RWPE1 (cell line): ENCODE measurements at regions not wholly inside any gene's neighbourhood (a gene's known extent, or its start where the extent isn't known, plus 50 kb on each side); places are given as distances from the start of the nearest gene placed in this dataset.

ENCODE experiments used
- CTCF ChIA-PET: fragments of 350-600 bp; sonication (Branson Sonifier 250); formaldehyde crosslinking; extraction: SDS; loops from one replicate; lab custom pipeline; 2021; lab: Yijun Ruan, JAX
- POLR2A ChIA-PET: fragments of 400-600 bp; formaldehyde crosslinking; extraction: SDS; loops from one replicate; lab custom pipeline; 2020; ENCODE audit warnings: antibody characterized with exemption; ENCODE audit not compliant: low non-redundant PET; lab: Yijun Ruan, JAX
- DNase-seq: peaks from one replicate; pipeline ENCODE4 v3.0.0; 2012; ENCODE audit warnings: low spot score
- H3K27ac ChIP-seq: fragments of 450-650 bp; 2 replicates; pipeline ENCODE4 v1.5.1; 2017
- TF ChIP-seq, protein P1 (sequence below): fragments of 450-650 bp; conservative IDR thresholded peaks from 2 replicates; pipeline ENCODE4 v1.5.1; 2017; ENCODE audit warnings: low read depth, mild to moderate bottlenecking

DNA sequence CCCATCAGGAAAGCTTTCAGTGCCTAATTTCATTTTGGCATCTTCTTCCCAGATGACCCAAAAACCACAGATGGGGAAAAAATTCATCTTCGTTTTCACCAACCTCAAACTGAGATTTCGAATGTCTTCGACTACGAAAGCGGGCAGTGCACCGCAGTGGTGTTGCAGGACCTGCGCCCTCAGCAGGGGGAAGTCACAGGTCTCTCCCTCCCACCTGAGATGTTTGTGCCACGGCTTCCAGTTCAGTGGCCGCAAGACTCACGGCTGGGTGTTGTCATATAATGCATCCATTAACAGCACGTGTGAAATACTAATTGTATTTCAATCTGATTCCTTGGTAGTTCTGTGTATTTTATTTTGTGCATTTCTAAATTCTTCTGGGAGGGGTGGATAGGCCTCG is 66.2 kb upstream of the SALL3 start:
- TF ChIP-seq, protein P1, sequence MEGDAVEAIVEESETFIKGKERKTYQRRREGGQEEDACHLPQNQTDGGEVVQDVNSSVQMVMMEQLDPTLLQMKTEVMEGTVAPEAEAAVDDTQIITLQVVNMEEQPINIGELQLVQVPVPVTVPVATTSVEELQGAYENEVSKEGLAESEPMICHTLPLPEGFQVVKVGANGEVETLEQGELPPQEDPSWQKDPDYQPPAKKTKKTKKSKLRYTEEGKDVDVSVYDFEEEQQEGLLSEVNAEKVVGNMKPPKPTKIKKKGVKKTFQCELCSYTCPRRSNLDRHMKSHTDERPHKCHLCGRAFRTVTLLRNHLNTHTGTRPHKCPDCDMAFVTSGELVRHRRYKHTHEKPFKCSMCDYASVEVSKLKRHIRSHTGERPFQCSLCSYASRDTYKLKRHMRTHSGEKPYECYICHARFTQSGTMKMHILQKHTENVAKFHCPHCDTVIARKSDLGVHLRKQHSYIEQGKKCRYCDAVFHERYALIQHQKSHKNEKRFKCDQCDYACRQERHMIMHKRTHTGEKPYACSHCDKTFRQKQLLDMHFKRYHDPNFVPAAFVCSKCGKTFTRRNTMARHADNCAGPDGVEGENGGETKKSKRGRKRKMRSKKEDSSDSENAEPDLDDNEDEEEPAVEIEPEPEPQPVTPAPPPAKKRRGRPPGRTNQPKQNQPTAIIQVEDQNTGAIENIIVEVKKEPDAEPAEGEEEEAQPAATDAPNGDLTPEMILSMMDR, result no peak
- ChIA-PET CTCF (no interaction called here), POLR2A (no interaction called here)
- no peak for DNase-seq
- no peak overlapping the region for H3K27ac ChIP-seq

DNA sequence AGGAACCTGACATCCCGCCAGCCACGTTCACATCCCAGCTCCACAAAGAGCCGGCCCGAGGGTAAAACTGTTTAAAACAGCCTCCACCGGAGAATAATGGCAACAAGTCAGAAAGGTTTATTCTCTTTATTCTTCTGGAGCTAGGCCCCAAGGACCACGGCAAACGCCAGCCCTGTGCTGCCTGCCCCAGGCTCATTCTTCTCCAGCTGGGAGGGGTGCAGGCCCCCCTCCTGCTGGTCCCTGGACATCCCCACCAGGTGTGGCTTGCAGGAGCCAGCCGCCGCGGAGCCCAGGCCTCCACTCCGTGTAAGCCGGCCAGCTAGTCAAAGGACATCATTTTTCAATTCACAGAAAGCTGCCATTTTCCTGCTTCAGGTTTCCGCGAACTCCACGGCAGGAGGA is 65.8 kb upstream of the SALL3 start:
- no peak for DNase-seq
- CTCF ChIA-PET, result no interaction called here
- TF ChIP-seq, protein P1, result no peak
- POLR2A ChIA-PET, result no interaction called here
- H3K27ac ChIP-seq, result no peak overlapping the region

DNA sequence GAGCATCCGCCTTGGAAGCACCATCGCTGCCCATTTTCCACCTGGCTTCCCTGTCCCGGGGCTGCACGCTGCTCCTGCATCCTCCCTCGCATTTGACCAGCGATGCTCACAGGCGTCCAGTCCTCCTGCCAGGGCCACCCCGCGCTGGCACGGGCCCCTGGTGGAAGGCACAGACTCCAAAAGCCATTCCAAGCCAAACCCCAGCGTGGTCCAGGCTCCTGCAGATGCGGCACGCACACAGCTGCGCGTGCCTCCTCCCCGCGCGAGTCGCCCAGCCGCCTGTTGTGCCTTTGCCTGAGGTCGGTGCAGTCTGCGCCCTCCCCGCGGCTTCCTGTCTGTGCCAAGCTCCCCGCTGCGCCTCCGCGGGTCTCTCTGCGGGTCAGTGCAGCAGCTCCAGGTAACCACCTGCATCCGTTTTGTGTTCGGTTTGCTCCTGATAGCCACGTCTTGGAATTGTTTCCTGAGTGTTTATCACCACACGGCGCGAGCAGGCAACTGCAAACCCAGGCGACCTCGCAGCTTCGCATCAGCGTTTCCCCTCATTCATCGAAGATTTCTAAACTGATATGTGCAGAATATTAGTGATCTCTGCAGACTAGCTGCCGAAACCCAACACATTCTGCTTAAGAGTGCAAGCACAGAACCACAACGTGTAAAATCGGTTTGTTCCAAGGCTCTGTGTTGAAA is 65.2 kb upstream of the SALL3 start:
- ChIA-PET POLR2A (no interaction called here), CTCF (no interaction called here)
- H3K27ac ChIP-seq, result no peak overlapping the region
- no peak for DNase-seq
- TF ChIP-seq, protein P1, result no peak

DNA sequence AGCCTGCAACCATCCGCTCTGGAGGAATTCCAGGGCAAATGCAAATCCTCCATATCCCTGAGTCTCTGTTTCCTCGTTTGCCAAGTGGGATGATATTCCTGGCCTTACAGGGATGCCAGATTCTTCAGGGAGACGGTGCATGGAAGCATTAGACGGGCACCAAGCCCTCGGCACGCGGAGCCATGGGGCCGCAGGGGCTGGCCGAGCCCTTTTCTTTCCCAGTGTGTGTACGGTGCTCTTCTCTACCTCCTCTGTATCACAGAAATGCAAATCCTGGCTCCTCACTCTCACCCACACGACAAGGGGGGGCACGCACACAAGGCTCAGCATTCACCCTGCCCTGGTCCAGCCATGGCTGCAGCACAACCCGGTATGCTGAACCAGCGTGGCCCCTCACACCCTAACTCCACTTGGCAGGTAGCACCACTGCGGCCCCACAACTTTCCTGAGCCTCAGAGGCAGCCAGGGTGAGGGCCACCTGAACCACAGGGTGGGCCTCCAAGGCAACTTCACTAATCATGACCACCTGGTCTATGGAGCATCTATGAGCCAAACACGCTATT is 64.1 kb upstream of the SALL3 start:
- CTCF ChIA-PET, result no interaction called here
- TF ChIP-seq, protein P1, result no peak
- no peak for DNase-seq
- no peak overlapping the region for H3K27ac ChIP-seq
- POLR2A ChIA-PET, result no interaction called here

DNA sequence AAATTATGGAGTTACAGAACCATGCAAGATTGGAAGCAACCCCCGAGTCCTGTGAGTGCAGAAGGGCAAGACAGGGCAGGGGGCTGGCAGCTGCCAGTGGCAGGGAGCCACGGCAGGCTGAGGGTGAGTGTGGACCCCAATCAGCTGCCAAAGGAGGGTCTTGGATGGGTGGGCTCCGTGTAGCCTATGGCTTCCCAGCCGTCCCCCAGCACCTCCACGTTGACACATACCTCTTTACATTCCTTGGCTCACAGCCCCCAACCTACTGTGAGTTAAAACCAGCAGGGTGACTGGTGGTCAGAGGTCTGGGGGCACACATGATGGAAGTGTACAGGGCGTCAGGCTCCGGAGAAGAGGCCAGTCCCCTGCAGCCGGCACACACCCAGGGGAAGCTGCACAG is 60.9 kb upstream of the SALL3 start:
- POLR2A ChIA-PET, result no interaction called here

DNA sequence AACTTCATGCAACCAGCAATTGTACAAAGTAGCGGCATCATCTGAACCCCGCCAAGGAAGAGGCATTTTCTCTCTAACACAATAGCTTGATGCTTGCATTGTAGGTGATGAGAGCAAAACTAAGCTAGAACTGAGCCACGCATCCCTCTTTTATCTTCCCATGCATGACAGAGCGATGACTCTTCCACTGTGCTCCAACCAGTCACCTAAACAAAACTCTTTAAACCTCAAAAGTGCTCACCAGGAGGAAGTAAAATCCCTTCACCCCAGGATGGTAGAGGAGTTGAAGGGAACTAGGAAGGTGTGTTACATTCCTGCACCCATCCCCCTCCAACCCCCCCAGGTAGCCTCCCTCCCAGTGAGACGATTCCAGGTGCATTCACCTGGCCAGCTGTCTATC is 59.7 kb upstream of the SALL3 start:
- DNase-seq, result no peak
- H3K27ac ChIP-seq, result no peak overlapping the region
- TF ChIP-seq, protein P1, result no peak
- POLR2A ChIA-PET, result no interaction called here
- CTCF ChIA-PET, result interaction anchor here (0.7 kb wide), 1 partner anchor 723 kb away, joined by 4 read pairs; no protein-coding TSS in a partner anchor

More for the DNA sequence above, 60.9 kb upstream of the SALL3 start:
- CTCF ChIA-PET, result no interaction called here
- TF ChIP-seq, protein P1, result no peak
- no peak overlapping the region for H3K27ac ChIP-seq
- DNase-seq, result no peak
